SKM-1 treated with dmso at 0.1 percent for 144 hours (cell line): ENCODE measurements at regions not wholly inside any gene's neighbourhood (a gene's known extent, or its start where the extent isn't known, plus 50 kb on each side); places are given as distances from the start of the nearest gene placed in this dataset.
"Not testable (repeated sequence)": the region's sequence is repeated elsewhere in the genome, so short reads cannot be mapped to it uniquely, and the experiment has no call there.

Experiments
- DNase-seq: peaks from one replicate; lab custom pipeline; 2025; ENCODE audit not compliant: unreplicated experiment; lab: John Stamatoyannopoulos, UW

DNA sequence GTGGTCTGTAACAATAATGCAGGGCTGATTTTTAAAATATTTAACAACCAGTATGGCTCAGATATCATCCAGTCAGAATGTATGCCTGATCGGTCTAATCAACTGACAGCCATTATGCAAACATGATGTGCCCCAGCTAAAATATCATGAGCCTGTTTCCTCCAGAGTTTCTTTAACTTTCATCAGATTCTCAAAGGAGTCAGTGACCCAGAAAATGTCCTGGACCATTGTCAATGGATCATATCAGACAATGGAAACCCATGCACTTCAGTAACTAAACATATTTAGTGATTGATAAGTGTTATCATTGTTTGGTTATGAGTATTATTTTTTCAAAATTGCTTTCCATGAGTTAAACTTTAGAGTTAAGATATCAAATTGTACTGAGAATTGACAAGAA lies 173.5 kb downstream of the LMBRD1 start:
- DNase-seq, result no peak

DNA sequence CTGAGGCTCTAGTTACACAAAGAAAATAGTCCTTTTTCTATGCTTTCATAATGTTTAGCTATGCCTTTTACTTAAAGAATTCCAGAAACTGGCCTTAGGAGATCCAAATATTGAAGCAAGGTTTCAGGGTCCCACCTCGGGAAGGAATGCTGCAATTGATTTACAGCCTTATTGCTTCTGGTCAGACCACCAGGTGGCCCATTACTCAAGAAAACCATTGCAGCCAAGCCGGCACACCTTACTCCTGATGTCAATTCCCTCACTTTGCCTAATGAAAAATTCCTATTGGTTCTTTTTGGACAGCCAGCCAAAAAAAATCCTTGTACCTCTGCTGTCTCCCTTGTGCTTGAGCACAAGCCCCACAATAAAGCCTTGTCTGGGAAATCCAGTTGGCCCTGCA lies 173.9 kb downstream of the LMBRD1 start:
- no peak for DNase-seq

DNA sequence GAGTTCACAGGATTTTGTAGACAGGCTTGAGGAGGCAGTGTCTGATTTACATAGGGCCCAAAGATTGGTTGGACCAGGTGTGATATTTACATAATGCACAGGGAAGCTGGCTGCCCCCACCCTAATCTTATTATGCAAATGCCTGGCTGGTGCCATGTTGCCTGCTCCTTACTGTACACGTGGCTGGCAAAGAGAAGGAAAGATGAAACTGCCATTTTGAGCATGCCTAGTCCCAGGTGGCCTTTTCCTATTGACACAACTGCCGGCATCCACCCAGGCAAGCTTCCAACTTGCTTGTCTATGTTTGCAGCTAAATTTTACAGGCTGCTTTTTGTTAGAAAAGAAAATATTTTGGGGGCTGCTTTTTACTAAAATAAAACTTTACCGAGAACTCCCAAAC lies 174.6 kb downstream of the LMBRD1 start:
- DNase-seq, result no peak

DNA sequence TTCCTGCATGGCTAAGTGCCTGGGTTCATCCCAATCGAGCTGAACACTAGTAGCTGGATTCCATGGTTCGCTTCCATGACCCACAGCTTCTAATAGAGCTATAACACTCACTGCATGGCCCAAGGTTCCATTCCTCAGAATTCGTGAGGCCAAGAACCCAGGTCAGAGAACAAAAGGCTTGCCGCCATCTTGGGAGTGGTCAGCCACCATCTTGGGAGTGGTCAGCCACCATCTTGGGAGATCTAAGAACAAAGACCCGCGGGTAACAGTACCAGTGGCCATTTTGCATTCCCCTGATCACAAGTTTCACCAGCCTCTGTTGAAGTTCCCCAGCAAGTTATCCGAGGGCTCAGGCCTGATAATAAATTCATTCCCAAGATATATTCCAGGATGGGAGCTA lies 179.6 kb downstream of the LMBRD1 start:
- DNase-seq, result no peak

DNA sequence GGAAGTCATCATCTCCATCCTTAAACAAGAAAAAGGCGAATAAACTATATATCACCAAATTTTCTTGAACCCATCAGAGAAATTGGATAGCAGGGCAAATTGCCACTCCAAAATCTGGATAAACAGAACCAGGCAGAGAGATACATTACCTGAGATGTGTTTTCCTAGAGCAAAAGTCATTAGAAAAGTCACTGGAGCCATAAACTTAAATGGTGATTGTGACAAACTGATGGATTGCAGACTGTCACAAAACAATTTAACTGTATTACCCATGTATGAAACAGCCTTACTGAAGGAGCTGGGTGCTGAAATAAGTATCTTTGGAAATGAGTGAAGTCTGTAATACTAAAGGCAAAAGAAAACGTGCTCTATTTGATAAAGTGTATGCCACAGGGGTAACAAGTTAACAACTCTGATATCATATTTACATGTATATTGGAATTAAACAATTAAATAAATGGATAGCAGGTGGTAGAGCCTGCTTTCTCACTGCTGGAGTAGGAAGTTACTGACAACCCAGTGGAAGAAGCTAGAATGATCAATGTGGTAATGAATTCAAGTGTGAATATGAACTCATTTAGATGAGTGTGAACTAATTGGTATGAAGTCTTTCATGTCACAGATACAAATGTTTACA lies 186.9 kb downstream of the LMBRD1 start:
- no peak for DNase-seq

DNA sequence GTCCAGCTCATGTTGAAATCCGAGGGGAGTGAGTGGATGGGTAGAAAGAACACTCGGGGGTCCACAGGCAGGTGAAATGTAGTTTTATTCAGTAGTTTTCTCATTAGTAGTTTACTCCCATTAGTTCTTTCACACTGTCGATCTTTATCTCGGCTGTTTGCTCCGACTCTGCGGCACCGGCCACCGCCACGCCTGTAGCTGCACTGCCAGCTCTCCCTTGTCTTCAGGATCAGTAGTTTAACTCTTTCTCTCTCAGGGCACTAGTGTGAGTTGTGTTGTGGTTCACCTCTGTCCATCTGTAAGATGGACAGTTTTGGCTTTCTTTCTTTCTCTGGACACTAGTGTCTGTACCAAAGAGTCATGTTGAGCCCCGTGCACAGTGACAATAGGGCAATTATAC lies 195.7 kb downstream of the LMBRD1 start:
- DNase-seq, result no peak

DNA sequence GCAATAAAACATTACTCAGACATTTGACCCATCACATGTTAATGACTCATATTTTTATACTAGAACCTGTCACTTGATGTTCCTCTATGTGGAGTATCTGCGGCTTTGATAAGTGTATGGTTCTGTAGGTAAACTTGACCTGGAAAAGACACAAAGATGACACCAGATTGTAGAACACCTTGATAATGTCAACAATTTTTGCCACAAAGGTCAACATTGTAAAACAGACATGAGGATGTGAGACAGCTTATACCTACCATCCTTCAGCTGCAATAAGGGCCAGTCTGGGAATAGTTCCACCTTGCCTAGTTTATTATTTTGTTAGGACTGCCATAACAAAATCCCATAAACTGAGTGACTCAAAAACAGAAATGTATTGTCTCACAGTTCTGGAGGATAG lies 202.4 kb downstream of the LMBRD1 start:
- DNase-seq, result no peak

DNA sequence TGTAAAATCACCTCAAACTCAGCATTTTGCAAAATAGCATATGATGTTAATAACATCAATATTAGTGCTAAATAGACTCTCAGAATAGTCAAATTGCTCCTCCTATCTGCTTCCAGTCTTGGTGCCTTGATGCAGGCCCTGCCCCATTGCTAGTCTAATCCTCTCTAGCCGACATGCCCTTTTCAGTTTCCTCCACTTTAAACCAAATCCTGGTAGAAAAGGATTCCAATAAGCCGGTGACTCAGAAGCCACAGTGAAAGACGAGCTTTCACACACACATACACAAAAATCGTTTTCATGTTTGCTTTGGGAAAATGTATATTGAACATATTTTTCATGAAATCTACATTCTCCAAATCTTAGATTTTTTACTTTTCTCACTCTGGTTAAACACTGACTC lies 203.1 kb downstream of the LMBRD1 start:
- no peak for DNase-seq

DNA sequence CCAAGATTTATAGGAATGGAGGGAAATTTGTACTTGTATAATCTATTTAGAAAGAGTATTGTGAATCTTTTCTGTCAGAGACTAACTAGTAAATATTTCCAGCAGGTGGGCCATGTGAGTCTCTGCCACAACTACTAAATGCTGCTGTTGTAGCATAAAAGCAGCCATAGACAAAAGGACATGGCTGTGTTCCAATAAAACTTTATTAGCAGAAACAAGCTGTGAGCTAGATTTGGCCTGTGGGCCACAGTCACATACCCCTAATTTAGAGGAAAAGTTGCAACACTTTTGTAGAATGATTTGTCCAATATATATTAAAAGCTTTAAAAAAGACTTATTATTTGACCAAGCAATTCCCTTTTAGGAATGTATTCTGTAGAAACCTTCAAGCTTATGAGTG lies 207.2 kb downstream of the LMBRD1 start:
- DNase-seq, result no peak

DNA sequence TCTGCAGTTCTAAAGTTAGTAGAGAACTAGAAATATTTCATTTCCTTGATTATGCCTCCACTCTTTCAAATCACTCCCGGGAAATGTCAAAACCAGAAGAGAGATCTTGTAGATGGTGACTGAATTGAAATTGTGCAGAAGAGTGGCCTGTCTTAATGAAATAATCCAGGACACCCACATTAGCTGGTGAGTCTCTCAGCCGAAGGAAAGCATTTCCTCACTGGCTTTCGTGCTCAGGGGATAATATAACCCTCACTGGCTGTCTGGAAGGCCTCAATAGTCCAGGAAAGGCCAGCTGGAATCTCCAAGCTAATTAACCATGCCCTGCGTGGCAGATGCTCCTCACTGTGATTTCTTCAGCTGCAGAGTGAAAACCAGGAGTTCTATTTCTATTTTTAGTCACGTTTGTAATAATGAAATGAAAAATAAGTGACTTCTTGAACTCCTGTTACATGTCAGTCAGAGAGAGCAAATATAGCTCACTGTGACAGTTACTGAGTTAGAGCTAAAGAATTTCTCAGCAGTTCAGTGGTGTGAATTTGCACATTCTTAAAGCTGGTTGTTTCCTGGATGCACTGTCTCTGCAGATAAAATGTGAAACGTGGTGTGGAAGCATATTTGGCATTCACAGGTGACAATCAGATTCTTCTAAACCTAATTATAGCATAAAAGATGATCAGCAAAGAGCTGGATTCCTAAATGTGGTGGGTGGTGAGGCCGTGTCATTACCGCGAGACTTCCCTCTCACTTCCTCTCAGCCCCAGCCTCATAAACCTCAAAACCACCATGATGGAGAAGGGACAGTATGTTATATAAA lies 211.7 kb downstream of the LMBRD1 start:
- peak; percentile 39 for DNase-seq

DNA sequence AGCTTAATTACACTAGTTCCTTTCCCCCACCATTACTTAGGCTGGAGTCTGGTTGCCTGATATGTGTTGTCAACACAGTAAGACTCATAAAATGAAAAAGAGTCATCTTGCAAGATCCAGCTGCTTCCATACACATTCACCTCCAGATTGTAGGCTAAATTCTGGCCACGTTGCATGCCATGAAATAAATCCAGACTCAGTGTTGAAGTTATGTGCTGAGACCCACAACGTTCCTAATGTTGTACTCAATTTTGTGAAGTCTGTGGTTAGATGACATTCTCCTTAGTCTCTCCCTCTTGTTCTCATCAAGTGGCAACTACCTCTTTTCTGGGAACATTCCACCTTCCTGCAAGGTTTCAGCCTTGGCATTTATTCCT lies 212.3 kb downstream of the LMBRD1 start:
- no peak for DNase-seq

DNA sequence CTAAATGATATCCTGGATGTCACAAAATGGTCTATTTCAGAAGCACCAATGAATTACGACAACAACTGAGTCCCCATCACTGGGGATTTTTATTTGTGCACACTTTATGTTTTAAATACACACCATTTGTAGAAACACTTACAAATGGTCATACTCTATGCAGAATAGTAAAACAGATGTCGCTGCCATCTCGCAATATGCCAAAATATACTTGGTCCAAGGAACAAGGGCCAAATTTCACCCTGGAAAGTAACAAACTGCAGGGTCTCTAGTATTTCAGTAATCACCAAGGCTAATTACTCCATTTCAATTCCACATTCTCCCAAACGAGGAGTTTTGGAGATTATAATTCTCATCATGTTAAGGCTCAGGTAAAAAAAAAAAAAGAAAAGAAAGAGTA lies 215.2 kb downstream of the LMBRD1 start:
- DNase-seq, result no peak

DNA sequence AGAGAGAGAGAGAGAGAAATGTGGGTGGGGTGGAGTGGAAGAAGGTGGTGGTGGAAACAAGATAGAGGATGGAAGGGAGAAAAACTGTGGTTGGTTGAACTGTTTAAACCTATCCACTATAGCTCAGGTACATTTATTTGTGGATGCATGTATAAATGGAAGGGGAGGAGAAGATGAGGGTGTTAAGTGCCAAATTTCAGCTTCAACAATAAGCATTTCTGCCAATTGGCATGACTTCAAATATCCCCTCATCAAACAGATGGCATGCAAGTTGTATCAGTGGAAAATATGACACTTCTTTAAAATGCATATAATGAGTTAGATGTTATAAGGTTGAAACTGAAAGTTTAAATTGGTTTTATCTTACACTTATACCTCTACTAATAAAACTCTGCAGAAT lies 216.1 kb downstream of the LMBRD1 start:
- DNase-seq, result no peak

DNA sequence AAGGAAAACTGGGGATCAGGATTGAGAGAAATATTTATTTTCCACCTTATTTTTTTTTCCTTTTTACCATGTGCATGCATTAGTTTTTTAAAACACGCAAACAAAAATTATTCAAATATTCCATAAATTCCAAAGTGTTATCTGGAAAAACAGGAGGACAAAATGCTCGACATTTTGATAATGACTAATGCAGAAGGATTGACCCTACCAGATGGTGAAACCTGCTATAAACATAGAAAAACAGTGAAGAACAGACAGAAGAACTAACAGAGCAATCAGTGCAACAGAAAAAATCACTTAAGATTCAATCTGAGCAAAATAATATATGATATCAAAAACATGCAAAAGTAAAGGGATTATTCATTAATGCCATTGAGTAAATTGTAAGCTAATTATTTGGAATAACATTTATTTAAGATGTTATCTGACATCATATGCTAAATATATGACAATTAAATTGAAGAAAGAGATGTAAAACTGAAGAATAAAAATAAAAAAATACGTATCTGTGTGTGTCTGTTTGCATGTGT lies 218.4 kb downstream of the LMBRD1 start:
- no peak for DNase-seq

DNA sequence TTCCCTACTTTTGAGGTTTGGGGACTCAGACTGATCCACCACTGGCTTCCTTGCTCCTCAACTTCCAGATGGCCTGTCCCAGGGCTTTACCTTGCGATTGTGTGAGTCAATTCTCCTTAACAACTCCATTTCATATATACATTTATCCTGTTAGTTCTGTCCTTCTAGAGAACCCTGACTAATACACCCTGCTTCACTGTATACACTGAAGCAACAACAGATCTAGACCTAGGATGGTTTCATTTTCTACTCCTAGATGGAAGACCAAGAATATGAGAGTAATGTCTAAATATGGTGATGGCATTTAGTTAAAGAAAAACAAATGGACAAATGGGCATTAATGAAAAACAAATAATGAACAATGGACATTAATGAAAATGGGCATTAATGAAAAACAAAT lies 225.6 kb downstream of the LMBRD1 start:
- DNase-seq, result no peak

DNA sequence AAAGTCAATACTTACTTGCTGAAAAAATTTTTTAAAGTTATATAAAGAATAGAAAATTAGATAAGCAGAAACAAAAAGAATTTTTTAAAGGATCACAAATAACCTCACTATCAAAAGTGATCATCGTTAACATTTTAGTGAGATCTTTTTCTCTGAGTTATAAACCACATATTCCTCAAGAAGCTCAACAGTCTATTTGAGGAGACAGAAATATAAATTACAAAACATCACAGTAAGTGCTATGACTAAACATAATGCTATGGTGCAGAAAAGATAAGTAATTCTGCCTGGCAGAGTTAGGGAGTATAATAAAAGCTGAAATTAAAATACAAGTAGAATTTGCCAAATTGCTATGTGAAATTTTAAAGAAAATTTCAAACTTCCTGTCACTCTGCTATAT lies 226.7 kb downstream of the LMBRD1 start:
- DNase-seq, result no peak

DNA sequence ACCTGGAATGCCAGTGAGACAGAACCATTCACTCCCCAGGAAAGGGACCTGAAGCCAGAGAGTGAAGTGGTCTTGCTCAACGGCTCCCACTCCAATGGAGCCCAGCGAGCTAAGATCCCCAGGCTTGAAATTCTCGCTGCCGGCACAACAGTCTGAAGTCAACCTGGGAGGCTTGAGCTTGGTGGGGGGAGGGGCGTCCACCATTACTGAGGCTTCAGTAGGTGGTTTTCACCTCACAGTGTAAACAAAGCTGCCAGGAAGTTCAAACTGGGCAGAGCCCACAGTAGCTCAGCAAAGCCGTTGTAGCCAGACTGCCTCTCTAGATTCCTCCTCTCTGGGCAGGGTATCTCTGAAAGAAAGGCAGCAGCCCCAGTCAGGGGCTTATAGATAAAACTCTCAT lies 236.2 kb downstream of the LMBRD1 start:
- not testable (repeated sequence) for DNase-seq

DNA sequence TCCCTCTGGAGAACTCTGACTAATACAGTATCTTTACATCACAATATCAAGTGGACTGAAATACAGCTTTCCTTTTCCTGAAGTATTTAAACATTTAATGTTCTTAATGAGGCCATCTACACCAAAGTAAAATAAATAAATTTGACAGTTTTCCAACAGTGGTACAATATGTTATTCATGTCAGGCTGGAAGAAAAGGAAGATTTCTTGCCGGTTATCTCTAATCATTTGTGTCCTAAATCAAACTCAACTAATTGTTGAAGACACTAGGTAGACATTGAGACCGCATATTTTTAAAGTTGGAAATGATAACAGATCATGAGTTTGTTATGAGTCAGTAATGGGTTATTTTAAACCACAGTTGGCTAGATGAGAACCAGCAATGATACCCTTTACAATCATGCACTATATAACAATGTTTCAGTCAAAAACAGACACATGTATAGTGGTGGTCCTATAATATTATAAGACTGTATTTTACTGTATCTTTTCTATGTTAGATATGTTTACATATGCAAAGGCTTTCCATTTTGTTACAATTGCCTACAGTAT lies 241.6 kb downstream of the LMBRD1 start:
- DNase-seq, result no peak

DNA sequence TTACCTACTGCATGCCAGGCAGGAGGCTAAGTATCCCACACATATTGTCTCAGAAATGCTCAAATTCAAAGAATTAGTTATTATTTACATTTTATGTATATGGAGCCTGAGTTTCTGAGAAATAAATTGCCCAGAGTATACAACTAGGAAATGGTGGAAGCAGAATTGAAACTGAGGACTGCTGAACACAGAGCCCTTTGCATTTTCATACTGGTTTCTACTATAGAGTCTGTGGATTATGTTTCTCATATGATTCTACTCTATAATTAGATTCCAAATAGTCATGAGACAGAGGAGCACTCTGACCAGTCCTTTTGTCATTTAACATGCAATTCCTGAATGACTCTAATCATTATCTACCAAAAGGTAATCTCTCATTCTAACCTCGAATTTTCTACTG lies 254.3 kb downstream of the LMBRD1 start:
- no peak for DNase-seq

DNA sequence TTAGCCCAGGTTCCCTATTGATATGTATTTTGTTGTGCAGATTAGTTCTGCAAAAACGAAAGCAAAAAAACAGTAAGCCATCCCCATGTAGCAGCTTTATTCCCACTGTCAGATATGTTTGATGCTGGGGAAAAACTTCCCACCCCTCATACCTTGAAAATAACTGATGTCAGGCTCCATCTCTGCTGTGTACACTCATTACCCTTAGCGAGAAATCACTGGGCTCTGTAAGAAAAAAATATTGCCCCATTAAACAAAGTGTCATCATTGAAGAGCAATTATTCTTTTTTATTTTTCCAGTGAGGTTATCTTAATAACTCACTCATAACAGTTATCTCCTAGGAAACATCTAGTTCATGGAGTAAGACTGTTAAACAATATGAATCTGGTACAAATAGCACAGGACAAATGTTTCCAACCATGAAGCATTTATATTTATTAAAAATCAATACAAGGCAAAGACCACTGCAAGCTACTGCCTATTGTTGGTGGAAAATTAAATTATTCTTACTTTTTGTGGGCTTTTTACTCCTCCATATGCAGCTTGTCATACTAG lies 268.8 kb downstream of the LMBRD1 start:
- no peak for DNase-seq

DNA sequence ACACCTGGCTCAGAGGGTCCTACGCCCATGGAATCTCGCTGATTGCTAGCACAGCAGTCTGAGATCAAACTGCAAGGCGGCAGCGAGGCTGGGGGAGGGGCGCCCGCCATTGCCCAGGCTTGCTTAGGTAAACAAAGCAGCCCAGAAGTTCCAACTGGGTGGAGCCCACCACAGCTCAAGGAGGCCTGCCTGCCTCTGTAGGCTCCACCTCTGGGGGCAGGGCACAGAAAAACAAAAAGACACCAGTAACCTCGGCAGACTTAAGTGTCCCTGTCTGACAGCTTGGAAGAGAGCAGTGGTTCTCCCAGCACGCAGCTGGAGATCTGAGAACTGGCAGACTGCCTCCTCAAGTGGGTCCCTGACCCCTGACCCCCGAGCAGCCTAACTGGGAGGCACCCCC lies 281.3 kb downstream of the LMBRD1 start:
- DNase-seq, result not testable (repeated sequence)

DNA sequence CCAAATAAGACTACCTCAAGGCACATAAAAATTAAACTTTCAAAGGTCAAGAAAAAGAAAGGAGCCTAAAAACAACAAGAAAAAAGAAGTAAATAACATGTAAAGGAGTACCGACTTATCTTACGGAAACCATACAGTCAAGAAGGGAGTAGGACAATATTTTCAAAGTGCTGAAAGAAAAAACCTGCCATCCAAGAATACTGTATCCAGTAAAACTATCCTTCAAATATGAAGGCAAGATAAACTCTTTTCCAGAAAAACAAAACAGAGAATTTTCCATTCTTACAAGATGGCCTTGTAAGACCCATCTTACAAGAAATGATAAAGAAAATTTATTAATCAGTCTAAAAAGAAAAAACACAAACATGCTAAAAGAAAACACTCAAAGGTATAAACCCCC lies 302.2 kb downstream of the LMBRD1 start:
- DNase-seq, result no peak
